ENCODE measurements at regions not wholly inside any gene's neighbourhood (a gene's known extent, or its start where the extent isn't known, plus 50 kb on each side); places are given as distances from the start of the nearest gene placed in this dataset.

DNA sequence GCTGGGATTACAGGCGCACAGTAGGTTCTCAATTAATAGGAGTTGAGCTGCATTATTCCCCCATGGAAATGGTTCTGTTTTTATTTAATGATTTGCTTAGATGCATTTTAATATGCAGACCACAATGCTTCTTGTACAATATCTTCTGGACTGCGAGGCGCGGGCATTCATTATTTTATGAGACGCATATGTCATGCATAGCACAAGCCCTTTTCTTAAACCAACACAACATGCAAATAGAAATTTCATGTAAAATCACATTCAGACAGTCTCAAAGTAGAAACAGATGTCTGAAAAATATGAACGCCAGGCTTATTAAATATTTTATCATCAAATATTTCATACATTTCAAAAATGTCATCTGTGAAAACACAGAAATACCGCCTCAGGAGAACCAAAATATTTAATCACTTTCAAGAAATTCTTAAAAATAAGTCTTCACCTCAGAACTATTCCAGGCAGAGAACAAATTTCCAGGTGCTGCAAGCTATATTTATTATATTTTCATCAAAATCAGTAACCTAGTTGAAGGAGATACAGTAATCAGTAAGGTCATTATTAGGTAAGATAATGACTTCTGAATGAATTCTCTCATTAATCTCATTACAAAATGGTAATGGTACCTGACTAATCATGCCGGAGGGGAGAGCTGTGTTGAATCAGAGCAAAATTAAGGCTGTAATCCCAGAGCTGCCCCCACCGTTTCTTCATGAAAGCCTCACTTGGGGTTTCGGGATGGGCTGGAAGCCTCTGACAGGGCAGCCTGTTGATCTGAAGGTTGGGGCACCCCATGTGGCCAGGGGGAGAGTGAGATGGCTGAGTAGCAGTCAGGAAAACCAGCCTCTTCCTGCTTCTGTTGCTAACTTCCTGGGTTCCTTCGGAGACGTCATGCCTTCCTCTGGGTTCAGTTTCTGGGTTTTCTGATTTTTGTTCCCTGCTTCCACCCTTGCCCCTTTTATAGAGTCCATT is 133.9 kb upstream of the ZNF618 start:
- no peak for DNase-seq

DNA sequence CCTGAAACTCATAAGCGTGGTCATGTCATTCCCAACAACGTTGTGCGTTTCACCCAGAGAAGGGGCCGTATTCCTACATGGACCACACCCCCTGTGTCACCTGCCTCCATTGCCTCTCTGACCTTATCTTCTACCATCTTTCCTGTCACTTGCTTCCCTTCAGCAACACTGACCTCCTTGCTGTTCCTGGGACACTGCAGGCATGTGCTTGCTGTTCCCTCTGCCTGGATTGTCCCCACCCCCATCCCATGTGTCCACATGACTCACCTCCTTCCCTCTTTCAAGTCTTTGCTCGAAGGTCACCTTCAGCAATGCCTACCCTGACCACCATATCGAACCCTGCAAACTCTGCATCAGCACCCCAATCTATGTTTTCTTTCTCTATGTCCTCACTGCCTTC is 133.2 kb upstream of the ZNF618 start:
- DNase-seq, result no peak

DNA sequence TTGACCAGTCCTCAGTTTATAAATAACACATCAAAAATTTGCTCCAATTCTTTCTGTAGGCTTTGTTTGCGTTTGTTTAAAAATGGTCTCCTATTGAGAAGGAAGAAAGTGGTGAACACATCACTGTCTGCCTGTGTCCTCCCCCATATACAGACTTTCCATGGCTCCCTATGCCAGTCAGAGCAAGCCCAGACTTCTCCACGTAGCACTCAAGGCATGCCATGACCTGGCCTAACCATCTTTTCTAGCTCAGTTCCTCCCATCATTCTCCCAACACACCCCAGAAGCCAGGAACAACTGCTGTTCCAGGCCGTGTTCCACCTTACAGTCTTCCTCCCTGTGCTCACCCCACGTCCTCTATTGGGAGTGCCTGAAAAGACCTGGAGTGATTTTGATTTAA is 129.6 kb upstream of the ZNF618 start:
- DNase-seq, result no peak

DNA sequence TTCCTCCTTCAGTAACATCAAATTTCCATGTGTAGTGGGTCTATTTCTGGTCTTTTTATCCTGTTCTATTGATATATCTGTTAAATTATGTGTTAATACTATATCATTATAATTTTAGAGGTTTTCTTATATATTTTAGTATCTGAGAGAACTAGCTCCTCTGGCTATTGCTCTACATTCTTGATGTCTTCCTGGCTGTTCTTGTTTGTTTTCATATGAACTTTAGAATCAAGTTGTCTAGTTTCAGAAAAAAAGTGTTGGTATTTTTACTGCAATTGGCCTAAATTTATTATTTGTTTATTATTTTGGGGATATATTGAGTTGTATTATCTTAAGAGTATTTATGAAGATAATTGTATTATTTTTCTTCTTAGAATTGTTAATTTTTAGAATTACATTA is 128.0 kb upstream of the ZNF618 start:
- DNase-seq, result no peak

DNA sequence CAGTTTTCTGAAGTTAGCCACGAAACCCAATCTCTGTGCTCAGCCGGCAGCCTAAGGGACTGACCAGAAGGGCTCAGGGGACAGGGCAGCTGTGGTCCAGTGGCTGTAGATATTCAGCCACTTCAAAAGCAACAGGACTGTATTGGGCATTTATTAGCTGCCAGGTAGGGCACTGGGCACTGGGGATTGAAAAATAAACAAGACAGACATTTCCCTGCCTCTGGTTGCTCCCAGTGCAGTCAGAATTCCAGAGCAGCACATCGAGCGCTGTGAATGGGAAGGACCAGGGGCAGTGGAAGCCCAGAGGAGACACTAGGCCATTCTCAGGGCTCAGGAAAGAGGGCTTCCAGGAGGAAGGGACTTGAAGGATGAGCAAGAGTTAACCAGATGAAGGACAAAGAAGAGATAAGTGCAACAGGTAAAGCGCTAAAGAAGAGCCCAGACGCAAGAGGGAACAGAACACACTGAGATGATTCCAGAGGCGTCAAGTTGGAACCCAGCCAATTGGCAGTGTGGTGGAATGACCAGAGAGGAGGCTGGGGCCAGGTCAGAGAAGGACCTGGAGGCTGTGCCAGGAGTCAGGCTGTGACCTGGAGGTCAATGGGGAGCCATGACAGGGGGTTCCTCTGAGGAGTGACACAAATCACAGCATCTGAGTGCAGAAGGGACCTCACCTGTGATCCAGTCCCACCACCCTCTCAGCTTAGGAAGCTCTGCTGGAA is 122.5 kb upstream of the ZNF618 start:
- DNase-seq, result no peak

DNA sequence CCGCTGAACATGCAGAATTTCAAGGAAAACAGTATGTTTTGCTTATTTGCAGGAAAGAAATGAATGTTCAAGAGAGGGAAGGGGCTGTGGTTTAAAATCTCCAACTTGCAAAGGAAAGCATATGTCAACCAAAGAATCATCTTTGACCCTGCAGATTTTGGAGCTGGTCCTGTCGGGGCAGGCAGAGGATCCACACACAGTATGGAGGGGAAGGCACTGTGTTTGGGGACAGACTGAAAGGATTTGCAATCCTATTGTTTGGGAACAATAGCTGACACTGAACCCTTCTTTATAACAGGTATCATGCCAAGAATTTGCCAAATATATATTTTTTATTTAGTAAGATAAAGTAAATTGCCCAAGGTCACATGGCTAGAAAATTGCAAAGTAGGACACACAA is 121.4 kb upstream of the ZNF618 start:
- no peak for DNase-seq

DNA sequence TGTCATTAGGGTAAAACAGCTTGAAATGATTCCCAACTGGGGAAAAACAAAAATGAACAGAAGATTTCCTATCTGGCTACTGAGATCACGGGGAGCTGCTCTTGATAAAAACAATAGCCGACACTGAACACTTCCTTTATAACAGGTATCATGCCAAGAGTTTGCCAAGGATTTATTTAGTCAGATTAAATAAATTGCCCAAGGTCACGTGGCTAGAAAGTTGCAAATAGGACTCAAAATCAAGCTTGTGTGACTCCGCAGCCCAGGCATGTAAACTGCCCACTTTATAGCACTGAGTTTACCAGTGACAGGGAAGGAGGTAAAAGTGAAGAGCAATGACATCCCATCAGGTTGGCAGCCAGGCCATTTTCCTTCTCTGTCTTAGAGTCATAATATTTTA is 120.7 kb upstream of the ZNF618 start:
- DNase-seq, result no peak

DNA sequence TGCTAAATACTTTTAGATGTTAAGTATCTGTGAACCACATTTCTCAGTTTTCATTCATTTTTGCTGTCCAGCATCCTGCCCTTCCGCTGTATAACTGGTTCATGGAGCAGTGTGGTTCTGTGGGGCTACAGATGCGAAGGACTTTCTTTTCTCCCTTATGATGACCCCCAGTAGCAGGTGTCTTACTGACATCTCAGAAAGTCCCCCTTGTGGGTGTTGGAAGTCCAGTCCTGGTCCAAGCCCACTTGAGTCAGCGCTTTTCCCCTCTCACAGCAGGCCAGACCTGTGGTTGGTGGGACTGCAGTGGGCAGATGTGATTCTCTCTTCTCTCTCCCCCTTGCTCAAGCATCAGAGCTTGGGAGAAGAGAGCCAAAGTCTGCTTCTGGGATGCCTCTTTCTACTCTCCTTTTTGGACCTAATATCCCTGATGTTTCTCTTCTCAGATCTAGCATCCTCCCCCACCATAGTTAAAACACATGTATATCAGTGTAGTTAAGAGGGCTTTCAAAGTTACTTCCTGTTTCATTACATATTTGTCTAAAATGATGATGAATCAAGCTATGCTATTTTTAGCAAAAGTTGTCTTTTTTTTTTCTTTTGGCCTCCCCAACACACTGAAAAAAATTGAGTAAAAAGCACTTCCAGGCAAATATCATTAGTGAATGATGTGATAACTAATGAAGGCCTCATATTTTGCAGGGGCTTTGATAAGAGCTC is 119.5 kb upstream of the ZNF618 start:
- no peak for DNase-seq

DNA sequence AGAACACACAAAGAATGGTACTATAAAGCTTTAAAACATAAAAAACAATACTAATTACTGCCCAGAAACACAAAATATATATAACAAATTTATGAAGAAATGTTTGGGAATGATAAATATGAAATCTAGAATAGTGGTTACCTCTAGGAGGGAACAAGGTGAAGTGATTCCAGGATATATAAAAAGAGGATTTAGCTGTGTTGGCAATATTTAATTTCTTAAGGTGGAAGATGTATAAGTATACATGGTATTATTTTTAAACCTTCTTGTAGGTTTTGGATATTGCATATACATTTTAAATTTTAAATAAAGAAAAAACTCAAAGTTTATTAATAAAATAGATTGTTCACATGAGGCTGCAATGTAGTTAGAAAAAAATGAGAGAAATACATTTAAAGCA is 112.7 kb upstream of the ZNF618 start:
- no peak for DNase-seq

DNA sequence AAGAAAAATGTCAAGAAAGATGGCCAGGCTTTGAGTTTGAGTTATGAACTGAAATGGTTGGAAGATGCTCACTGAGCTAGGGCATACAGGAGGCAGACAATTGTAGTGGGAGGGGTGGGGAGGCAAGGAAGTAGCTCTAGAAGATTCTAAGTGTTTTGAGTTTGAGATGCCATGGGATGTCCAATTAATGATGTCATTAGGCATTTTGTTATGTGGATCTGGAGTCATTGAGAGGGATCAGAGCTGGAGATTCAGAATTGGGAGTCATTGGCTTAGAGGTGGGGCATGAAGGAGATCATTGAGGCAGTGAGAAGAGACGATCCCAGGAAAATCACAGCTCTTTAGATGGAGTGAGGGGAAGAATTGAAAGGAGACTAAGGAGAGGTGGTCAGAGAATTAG is 111.5 kb upstream of the ZNF618 start:
- DNase-seq, result no peak

DNA sequence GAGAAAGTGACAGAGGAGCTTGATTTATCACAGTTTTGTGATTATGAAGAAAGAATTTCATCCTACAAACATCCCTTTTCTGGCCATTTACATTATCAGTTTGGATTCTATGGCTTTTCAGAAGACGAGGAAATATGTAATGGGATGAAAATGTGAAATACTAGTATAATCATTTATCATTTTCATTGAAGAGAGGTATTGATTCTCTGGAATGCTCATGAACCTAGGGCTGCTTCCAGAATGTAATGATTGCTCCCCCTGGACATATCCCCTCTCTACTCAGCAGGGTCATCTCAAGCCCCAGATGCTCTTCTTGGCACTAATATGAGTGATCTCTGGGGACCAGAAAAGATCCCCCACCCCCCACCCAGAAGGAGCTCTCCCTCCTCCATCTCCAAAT is 106.7 kb upstream of the ZNF618 start:
- DNase-seq, result no peak

DNA sequence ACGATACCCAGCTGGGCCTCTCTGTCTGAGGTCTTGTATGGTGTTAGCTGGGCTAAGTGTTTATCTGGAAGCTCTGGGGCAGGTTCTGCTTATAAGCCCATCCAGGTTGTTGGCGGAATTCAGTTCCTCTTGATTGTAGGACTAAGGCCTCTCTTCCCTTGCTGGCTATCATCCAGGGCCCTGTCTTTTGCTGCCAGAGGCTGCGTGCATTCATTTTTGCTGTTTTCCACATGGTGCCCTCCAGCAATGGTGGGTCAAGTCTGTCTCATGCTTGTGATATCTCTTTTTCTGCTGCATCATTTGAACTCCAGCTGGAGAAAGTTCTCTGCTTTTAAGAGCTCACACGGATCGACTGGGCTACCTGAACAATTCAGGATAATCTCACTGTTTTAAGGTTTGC is 105.7 kb upstream of the ZNF618 start:
- DNase-seq, result no peak

DNA sequence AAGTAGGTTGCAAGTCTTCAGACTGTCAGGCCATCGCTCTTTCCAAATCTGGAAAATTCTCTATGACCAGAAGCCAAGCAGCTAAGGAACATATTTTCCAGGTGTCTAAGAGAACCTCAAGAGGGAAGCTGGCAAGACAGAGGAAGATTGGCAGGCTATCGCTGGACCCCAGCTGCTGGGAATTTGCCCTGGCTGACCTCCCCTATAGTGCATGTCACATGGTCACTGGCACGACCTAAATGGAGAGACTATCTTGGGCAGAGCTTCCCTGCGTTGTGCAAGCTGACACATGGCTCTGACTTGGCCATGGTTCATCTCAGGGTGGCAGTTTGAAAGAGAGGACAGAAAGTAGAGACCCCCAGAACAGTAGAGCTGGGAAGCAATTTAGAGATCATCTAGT is 104.9 kb upstream of the ZNF618 start:
- no peak for DNase-seq

DNA sequence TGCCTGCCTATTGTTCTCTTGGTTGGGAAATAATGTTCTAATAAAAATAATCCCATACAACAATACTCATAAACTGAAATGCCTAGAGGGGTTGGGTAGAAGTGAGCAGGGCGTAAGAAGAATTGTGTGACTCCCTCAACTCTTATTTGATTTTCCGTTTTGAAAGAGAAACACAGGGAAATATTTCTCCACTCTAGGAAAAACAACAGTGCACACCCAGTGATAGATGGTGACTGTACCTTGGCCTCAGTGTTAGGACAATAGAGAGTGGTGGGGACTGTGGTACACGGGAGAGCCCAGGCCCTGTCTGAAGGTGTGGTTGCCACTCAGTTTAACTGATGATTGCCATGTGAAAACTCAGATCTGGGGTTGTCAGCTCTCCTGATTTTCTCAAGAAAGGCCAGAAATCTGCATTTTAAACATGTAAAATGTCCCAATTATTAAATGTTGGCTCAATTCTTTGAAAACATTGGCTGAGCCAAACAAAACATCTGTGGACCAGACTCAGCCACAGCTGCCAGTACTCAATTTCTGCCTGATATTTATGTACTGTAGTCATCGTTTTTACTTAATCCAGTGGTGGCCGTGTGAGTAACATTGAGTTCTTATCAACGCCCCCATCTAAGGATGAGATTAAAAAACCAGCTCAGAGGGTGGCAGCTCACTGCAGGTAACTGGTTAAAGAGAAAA is 103.8 kb upstream of the ZNF618 start:
- DNase-seq, result no peak

DNA sequence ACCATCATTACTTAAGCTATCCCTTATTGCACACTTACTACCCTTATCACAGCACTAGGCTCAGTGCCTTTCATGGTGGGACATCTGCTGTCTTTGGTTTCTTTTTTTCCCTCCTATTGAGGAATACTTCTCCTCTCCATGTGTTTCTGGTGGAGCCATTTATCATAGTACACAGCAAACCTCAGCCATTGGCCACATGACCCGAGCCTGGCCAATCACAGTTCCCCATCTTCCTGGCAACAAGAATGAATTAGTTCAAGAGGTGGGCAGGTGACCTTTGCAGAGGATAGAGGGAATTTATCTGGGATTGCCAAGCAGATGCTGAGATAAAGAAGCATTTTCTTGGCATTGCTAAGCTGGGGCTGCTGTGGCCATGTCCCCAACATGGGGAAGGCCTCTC is 101.1 kb upstream of the ZNF618 start:
- no peak for DNase-seq

DNA sequence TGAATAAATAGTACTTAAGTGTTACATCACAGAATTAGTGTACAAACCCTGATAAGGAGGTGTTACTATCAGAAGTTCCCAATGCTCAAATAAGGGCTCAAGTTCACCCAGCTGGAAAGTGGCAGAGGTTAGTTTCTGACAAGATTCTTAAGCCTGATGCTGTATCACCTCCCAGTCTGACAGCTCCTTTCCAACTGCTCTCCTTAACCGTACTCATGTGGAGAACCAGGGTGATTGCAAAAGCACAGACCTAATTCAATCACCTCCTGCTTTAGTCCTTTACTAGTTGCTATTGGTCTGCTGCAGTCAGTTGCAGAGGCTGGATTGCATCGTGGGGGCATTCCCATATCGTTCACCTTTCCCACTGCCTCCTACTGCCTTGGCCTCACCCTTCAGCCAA is 100.4 kb upstream of the ZNF618 start:
- no peak for DNase-seq

DNA sequence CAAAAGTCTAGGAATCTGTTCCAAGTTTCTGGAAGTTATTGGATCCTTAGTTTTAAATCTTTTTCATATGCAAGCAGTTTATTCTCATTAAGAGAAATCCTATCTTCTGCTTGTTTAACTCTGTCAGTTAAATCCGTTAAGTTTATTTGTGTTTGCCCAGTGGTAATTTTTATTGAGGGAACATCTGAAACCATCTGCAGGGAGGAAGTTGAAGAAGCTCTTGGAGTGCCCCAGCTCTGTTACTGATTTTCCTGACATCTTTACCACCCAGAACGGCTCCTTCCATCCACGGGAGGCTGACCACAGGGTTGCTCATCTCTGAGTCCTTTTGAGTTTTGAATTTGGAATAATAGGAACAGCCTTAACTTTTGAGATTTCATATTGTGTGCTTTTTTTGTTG is 99.9 kb upstream of the ZNF618 start:
- DNase-seq, result no peak

DNA sequence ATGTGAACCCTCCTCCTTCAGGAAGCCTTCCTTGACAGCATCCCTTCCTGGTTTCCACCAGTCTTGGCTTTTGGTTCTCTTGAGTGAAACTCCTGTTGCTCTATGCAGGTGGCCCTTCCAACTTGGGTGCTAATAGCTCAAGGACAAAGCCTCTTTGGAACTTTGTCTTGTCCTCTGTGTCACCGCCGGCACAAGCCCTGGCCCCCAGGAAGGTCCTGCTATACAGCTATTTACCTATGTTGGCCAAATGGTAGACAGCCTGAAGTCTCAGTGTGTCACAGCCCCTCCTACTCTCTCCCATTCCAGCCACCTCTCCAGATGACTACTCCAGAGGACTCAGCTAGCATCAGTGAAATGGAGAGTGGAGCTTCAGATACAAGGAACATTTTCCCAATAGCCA is 94.7 kb upstream of the ZNF618 start:
- no peak for DNase-seq

DNA sequence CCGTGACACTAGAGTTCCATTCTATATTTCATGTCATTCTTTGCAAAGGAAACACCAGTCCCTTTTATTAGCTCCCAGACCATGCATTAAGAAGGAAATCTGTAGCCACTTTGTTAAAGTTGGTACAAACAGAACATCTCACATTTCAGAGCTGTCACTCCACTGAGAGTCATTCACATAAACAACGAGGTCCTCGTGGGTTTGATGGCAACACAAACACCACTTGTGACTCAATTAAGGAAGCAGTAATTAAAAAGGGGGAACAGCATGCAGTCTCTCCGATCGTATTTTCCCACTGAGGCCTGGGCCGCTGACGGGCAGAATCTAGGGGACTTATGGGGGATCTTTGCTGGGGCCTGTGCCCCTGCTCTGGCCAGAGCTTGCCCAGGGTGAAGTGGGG is 94.2 kb upstream of the ZNF618 start:
- DNase-seq, result no peak

DNA sequence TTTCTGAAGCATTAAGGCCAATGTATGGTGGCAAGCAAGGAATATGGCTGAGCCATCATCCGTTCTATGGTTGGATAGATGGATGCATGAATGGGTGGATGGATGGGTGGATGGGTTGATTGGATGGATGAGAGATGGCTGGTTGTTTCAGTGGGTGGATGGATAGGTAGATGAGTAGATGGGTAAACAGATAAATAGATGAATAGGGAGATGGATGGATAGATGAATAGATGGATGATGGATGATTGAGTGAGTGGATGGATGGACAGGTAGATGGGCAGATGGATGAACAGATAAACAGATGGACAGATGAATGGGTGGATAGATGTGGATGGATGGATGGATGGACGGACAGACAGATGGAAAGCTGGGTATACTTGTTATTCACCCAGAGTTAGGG is 92.6 kb upstream of the ZNF618 start:
- no peak for DNase-seq

DNA sequence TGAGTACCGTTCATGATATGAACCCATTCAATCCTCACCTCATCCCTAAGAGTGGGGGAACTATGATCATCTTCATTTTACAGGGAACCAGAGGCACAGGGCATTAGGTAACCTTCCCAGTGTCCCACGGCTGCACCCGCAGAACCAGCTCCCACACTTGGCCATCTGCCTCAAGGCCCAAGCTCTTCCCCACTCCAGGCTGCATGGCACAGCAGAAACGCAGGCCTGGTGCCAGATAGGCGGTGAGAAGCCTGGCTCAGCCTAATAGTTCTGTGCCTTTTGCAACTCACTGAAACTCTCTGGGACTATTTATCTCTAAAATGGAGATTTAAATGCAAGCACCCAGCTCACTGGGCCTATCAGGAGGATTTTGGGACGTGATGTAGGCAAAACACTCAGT is 90.8 kb upstream of the ZNF618 start:
- no peak for DNase-seq

DNA sequence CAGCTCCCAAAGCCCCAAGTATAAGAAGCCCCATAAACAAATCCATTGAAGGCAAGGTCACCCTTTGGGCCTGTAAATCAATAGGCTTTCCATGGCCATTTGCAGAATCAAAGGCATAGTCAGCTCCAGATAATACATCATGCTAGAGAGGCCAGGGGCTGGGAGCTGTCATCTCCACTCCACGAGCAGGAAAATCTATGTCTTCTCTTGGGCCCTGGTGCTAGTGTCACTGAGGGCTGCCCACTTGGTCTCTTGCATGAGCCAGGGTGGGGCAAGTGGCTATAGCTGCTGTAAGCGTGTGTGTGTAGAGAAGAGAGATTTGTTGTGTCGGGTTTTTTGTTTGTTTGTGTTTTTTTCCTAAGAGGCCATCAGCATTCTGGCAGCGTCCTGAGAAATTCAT is 90.0 kb upstream of the ZNF618 start:
- no peak for DNase-seq

DNA sequence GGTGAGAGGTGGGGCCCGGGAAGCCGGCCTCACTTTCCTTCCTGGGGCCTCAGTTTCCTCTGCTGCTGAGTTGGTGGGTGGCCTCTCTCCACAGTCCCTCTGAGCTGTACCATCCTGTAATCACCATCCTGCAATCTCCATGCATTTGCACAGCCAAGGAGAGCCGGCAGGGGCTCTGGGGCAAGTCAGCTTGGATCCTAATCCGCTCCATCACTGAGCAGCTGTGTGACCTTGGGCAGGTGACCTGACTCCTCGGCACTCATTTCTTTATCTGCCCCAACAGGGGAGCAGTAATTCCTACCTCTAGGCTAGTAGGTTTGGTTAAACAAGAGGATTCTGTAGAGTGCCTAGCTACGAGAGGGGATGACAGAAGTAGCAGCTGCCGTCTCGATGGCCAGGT is 88.2 kb upstream of the ZNF618 start:
- no peak for DNase-seq

Measured in NCI-H1436 treated with DMSO at 0.1 percent for 48 hours (cell line).